Prostate gland (tissue), 1 donor: ENCODE measurements at regions not wholly inside any gene's neighbourhood (a gene's known extent, or its start where the extent isn't known, plus 50 kb on each side); places are given as distances from the start of the nearest gene placed in this dataset.

ENCODE experiments used
- POLR2A ChIP-seq: fragments of 450-650 bp; IDR thresholded peaks from one replicate; pipeline ENCODE4 v1.6.1; 2016; ENCODE audit warnings: antibody characterized with exemption, mild to moderate bottlenecking
- POLR2AphosphoS5 ChIP-seq: sonication (generic); formaldehyde crosslinking; IDR thresholded peaks from one replicate; pipeline ENCODE4 v1.6.1; 2017; ENCODE audit warnings: antibody characterized with exemption

- TF ChIP-seq POLR2AphosphoS5 (no peak), POLR2A (no peak)
Measured at GRCh38 chr10:116792817-116793216, 50.5 kb upstream of the HSPA12A start.
